ENCODE measurements at regions not wholly inside any gene's neighbourhood (a gene's known extent, or its start where the extent isn't known, plus 50 kb on each side); places are given as distances from the start of the nearest gene placed in this dataset.

- Histone ChIP-seq H3K9me3 (no peaks in the 10 kb centered on the region), H3K36me3 (no peaks in the 10 kb centered on the region), H3K27ac (no peak overlapping the region), H3K4me1 (ENCODE audit: control insufficient read depth in 1 of 2, low read depth in 2 of 2) (no peaks in the 10 kb centered on the region), H3K4me3 (no peak overlapping the region), H3K27me3 (replicated peaks; ENCODE audit: insufficient read depth) (no peaks in the 10 kb centered on the region)
- TF ChIP-seq CTCF (IDR thresholded peaks at IDR 0.05) = no peak
- ATAC-seq (ENCODE audit: insufficient number of reproducible peaks, low FRiP score, low read depth) (no peak), DNase-seq (ENCODE audit: low spot score) (no peak)
Observed at GRCh38 chr5:3041001-3041400, 289.5 kb upstream of the IRX2 start.

GRCh38 chr5:3036041-3036788, 284.7 kb upstream of the IRX2 start:
- no peaks in the 10 kb centered on the region for H3K27me3 ChIP-seq (replicated peaks; ENCODE audit: insufficient read depth)
- H3K4me1 ChIP-seq (ENCODE audit: control insufficient read depth in 1 of 2, low read depth in 2 of 2) = no peaks in the 10 kb centered on the region
- DNase-seq (ENCODE audit: low spot score) (no peak), ATAC-seq (ENCODE audit: insufficient number of reproducible peaks, low FRiP score, low read depth) (no peak)
- TF ChIP-seq CTCF (IDR thresholded peaks at IDR 0.05) = no peak
- H3K4me3 ChIP-seq = no peak overlapping the region
- no peaks in the 10 kb centered on the region for H3K9me3 ChIP-seq
- no peaks in the 10 kb centered on the region for H3K36me3 ChIP-seq
- no peak overlapping the region for H3K27ac ChIP-seq

- H3K4me3 ChIP-seq = no peak overlapping the region
- no peak for ATAC-seq (ENCODE audit: insufficient number of reproducible peaks, low FRiP score, low read depth)
- DNase-seq (ENCODE audit: low spot score) = no peak
- no peak for TF ChIP-seq CTCF (IDR thresholded peaks at IDR 0.05)
- no peak overlapping the region for H3K27ac ChIP-seq
- no peaks in the 10 kb centered on the region for H3K27me3 ChIP-seq (replicated peaks; ENCODE audit: insufficient read depth)
- no peaks in the 10 kb centered on the region for H3K36me3 ChIP-seq
- no peaks in the 10 kb centered on the region for H3K9me3 ChIP-seq
- no peaks in the 10 kb centered on the region for H3K4me1 ChIP-seq (ENCODE audit: control insufficient read depth in 1 of 2, low read depth in 2 of 2)
Observed at GRCh38 chr5:3035452-3035851, 284.0 kb upstream of the IRX2 start.

GRCh38 chr5:3034881-3035280, 283.4 kb upstream of the IRX2 start:
- no peaks in the 10 kb centered on the region for H3K27me3 ChIP-seq (replicated peaks; ENCODE audit: insufficient read depth)
- TF ChIP-seq CTCF (IDR thresholded peaks at IDR 0.05) = no peak
- H3K27ac ChIP-seq = no peak overlapping the region
- H3K36me3 ChIP-seq = no peaks in the 10 kb centered on the region
- no peaks in the 10 kb centered on the region for H3K4me1 ChIP-seq (ENCODE audit: control insufficient read depth in 1 of 2, low read depth in 2 of 2)
- ATAC-seq (ENCODE audit: insufficient number of reproducible peaks, low FRiP score, low read depth) = no peak
- H3K4me3 ChIP-seq = no peak overlapping the region
- H3K9me3 ChIP-seq = no peaks in the 10 kb centered on the region
- no peak for DNase-seq (ENCODE audit: low spot score)

GRCh38 chr5:3034449-3034848, 283.0 kb upstream of the IRX2 start:
- no peaks in the 10 kb centered on the region for H3K36me3 ChIP-seq

More at GRCh38 chr5:3034449-3034848, 283.0 kb upstream of the IRX2 start:
- Histone ChIP-seq H3K4me1 (ENCODE audit: control insufficient read depth in 1 of 2, low read depth in 2 of 2) (no peaks in the 10 kb centered on the region), H3K4me3 (no peak overlapping the region), H3K27me3 (replicated peaks; ENCODE audit: insufficient read depth) (no peaks in the 10 kb centered on the region), H3K27ac (no peak overlapping the region), H3K9me3 (no peaks in the 10 kb centered on the region)
- DNase-seq (ENCODE audit: low spot score) = no peak
- no peak for TF ChIP-seq CTCF (IDR thresholded peaks at IDR 0.05)
- no peak for ATAC-seq (ENCODE audit: insufficient number of reproducible peaks, low FRiP score, low read depth)
